ENCODE measurements at regions not wholly inside any gene's neighbourhood (a gene's known extent, or its start where the extent isn't known, plus 50 kb on each side); places are given as distances from the start of the nearest gene placed in this dataset.

GRCh38 chr1:194693244-194693643 lies 1506.8 kb upstream of the B3GALT2 start:
- ChIA-PET POLR2A (no interaction called here), CTCF (no interaction called here)
- TF ChIP-seq CTCF (IDR thresholded peaks at IDR 0.05; ENCODE audit: insufficient read depth, low read length, missing control alignments): no peak
- DNase-seq (ENCODE audit: low read depth, low spot score): no peak
- H3K4me3 ChIP-seq (ENCODE audit: low read depth, low read length): no peak overlapping the region

DNA sequence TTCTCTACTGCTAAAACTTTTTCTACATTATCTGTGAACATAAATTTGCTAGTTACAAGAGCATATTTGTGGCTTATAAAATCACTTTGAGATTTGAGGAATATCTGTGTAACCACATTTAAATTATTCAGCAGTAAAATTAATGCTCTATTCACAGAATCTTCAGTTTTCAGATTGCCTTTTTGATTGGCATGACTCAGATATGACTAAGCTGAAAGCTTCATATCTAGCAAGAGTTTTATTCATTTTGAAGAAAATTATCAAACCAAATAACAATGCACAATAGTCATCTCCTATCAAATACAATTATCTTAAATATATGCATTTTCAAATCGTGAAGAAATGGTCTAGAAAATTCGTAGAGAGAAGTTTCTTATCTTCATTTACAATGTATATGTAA lies 1498.2 kb upstream of the B3GALT2 start:
- ChIA-PET CTCF (no interaction called here), POLR2A (no interaction called here)
- H3K4me3 ChIP-seq (ENCODE audit: low read depth, low read length): no peak overlapping the region
- no peak for TF ChIP-seq CTCF (IDR thresholded peaks at IDR 0.05; ENCODE audit: insufficient read depth, low read length, missing control alignments)
- DNase-seq (ENCODE audit: low read depth, low spot score): no peak

DNA sequence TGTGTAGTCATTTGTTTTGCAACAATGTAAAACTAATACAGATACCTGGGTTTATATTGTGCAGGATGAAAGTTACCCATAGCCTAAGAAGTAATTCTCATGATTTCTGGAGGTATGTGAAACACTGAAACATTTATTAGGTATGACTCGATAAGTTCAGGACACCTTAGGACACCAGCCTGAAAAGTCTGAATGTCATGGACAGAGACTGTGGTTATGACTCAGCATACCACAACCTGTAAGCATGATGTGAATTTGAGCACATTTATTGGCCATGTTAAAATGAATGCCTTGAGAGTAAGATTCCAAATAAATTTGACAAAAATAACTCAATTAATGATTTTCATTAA lies 1471.7 kb upstream of the B3GALT2 start:
- no peak for TF ChIP-seq CTCF (IDR thresholded peaks at IDR 0.05; ENCODE audit: insufficient read depth, low read length, missing control alignments)
- ChIA-PET CTCF (no interaction called here), POLR2A (no interaction called here)
- no peak overlapping the region for H3K4me3 ChIP-seq (ENCODE audit: low read depth, low read length)
- DNase-seq (ENCODE audit: low read depth, low spot score): no peak

DNA sequence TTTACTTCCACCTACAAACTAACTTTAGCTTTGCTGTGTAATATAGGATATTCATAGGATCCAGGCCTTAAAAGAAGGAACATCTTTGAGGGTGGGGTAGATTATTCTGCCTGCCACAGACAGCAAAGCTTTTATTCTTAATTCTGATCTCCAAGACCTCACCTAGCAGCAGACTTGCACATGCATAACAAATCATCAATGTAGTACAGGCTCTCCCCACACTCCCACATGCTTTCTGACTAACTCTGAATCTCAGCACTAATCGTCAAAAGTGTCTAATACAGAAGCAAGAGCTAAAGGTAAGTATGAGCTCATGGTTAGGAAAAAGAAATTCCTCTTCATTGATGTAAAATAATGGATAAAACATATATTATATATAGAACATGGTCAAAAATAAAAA lies 1468.5 kb upstream of the B3GALT2 start:
- ChIA-PET CTCF (no interaction called here), POLR2A (no interaction called here)
- no peak for DNase-seq (ENCODE audit: low read depth, low spot score)
- TF ChIP-seq CTCF (IDR thresholded peaks at IDR 0.05; ENCODE audit: insufficient read depth, low read length, missing control alignments): no peak
- no peak overlapping the region for H3K4me3 ChIP-seq (ENCODE audit: low read depth, low read length)

- CTCF ChIA-PET: no interaction called here
- no peak for DNase-seq (ENCODE audit: low read depth, low spot score)
- POLR2A ChIA-PET: no interaction called here
- no peak overlapping the region for H3K4me3 ChIP-seq (ENCODE audit: low read depth, low read length)
- TF ChIP-seq CTCF (IDR thresholded peaks at IDR 0.05; ENCODE audit: insufficient read depth, low read length, missing control alignments): no peak
Measured at GRCh38 chr1:194653385-194653784, 1467.0 kb upstream of the B3GALT2 start.

DNA sequence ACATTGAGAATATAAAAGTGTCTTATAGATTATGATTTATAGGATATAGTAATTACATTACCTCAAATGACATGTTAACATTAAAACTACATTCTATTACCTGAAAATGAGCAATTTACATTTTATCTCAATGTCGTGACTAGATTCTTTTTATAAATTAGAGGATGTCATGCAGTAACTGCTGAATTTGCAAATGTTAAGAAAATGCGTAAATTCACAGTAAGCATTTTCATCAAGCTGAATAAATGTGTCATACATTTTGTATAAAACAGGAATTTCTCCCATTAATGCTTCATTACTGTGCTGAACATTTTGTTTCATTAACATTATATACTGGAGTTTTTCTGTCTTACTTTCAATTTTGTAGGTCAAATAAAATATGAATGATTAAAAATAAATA lies 1460.7 kb upstream of the B3GALT2 start:
- no peak for TF ChIP-seq CTCF (IDR thresholded peaks at IDR 0.05; ENCODE audit: insufficient read depth, low read length, missing control alignments)
- CTCF ChIA-PET: no interaction called here
- DNase-seq (ENCODE audit: low read depth, low spot score): no peak
- POLR2A ChIA-PET: no interaction called here
- H3K4me3 ChIP-seq (ENCODE audit: low read depth, low read length): no peak overlapping the region

DNA sequence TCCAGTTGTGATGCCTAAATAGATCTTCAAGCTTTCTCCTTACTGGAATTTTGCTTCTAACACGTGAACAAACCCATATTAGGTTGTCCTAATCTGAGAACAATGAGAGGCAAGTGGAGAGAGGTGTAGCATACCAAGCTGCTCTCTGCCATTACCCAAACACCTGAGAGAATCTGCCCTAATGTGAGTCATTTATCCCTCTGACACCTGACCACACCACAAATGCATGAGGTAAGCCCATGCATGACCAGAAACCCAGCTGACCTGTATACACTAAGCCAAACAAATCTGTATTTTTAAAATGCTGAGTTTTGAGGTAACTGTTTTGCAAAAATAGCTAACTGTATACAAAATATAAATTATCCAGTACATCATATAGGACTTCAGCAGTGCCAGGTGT lies 1458.1 kb upstream of the B3GALT2 start:
- ChIA-PET POLR2A (no interaction called here), CTCF (no interaction called here)
- H3K4me3 ChIP-seq (ENCODE audit: low read depth, low read length): no peak overlapping the region
- DNase-seq (ENCODE audit: low read depth, low spot score): no peak
- TF ChIP-seq CTCF (IDR thresholded peaks at IDR 0.05; ENCODE audit: insufficient read depth, low read length, missing control alignments): no peak

Measured in AG04449 (cell line).